ENCODE measurements at regions not wholly inside any gene's neighbourhood (a gene's known extent, or its start where the extent isn't known, plus 50 kb on each side); places are given as distances from the start of the nearest gene placed in this dataset.

DNA sequence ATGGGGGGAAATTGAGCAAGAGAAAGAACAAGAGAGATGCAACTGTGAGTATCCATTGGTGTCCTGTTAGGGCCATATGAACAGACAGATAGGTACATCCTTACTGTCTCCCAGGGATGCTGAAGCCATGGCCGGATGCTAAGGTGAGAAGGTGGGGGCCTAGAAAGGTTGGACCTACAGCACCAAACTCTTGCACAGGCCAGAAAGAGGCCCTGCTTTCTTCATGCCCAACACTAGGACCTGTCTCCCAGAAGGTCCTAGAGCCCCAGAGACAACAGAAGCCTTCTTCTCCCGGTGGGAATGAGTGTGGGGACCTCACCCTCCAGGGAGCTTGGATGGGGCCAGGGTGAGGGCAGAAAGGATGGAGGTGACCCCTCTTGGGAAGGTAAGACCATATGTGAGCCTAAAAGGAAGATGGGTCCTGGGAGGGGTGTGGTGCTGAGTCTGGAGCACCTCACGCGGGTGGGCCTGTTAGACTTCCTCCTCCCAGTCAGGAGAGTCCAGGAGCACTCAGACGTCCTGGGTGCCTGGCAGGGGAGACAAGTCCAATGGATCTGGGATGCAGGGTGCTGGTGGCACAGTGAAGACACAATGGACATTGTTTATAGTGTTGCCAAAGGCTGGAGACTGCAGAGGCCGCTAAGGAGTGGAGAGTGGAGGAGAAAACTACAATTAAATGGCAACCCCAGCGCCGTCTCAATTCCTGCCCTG, 265.3 kb downstream of the CYP26B1 start:
- TF ChIP-seq CTCF (IDR thresholded peaks at IDR 0.05) (no peak), POLR2A (IDR thresholded peaks at IDR 0.05) (no peak)
